Stromal cell of bone marrow (primary cell): ENCODE measurements at regions not wholly inside any gene's neighbourhood (a gene's known extent, or its start where the extent isn't known, plus 50 kb on each side); places are given as distances from the start of the nearest gene placed in this dataset.

Experiments used
- DNase-seq: peaks from one replicate; pipeline ENCODE4 v3.0.0-alpha.2; 2012; ENCODE audit warnings: low read depth

- no peak for DNase-seq
Observed at GRCh38 chr4:142961866-142962265, 115.8 kb upstream of the INPP4B start.

GRCh38 chr4:142974328-142974727, 128.2 kb upstream of the INPP4B start:
- no peak for DNase-seq

- no peak for DNase-seq
Observed at GRCh38 chr4:142975618-142976017, 129.5 kb upstream of the INPP4B start.

- no peak for DNase-seq
Observed at GRCh38 chr4:142976482-142976881, 130.4 kb upstream of the INPP4B start.

- no peak for DNase-seq
Observed at GRCh38 chr4:142977182-142977581, 131.1 kb upstream of the INPP4B start.

GRCh38 chr4:142983065-142983464, 137.0 kb upstream of the INPP4B start:
- no peak for DNase-seq

GRCh38 chr4:142983589-142983988, 137.5 kb upstream of the INPP4B start:
- no peak for DNase-seq

GRCh38 chr4:142984871-142985585, 138.9 kb upstream of the INPP4B start:
- peak; percentile 3 for DNase-seq

GRCh38 chr4:143016171-143016570, 168.5 kb upstream of the USP38 start:
- no peak for DNase-seq

- no peak for DNase-seq
Observed at GRCh38 chr4:143017210-143017609, 167.5 kb upstream of the USP38 start.

- DNase-seq = no peak
Observed at GRCh38 chr4:143019351-143019750, 165.4 kb upstream of the USP38 start.

- no peak for DNase-seq
Observed at GRCh38 chr4:143021384-143021783, 163.3 kb upstream of the USP38 start.

GRCh38 chr4:143023239-143023918, 161.3 kb upstream of the USP38 start:
- no peak for DNase-seq

GRCh38 chr4:143025081-143025704, 159.5 kb upstream of the USP38 start:
- no peak for DNase-seq

- DNase-seq = no peak
Observed at GRCh38 chr4:143026459-143027170, 158.1 kb upstream of the USP38 start.

GRCh38 chr4:143035661-143036060, 149.1 kb upstream of the USP38 start:
- DNase-seq = no peak

- no peak for DNase-seq
Observed at GRCh38 chr4:143036443-143036842, 148.3 kb upstream of the USP38 start.

GRCh38 chr4:143046454-143046853, 138.3 kb upstream of the USP38 start:
- DNase-seq = no peak

- DNase-seq = no peak
Observed at GRCh38 chr4:143046906-143047305, 137.8 kb upstream of the USP38 start.

GRCh38 chr4:143054971-143055370, 129.7 kb upstream of the USP38 start:
- no peak for DNase-seq

- DNase-seq = no peak
Observed at GRCh38 chr4:143055997-143056396, 128.7 kb upstream of the USP38 start.

- no peak for DNase-seq
Observed at GRCh38 chr4:143071351-143071750, 113.4 kb upstream of the USP38 start.

GRCh38 chr4:143076723-143077122, 108.0 kb upstream of the USP38 start:
- DNase-seq = no peak
